KBM-7 (cell line): ENCODE measurements at regions not wholly inside any gene's neighbourhood (a gene's known extent, or its start where the extent isn't known, plus 50 kb on each side); places are given as distances from the start of the nearest gene placed in this dataset.

Source experiments
- DNase-seq: peaks from one replicate; pipeline ENCODE4 v3.0.0-alpha.2; 2015
- in situ Hi-C: fragments of 300-500 bp; cut with MboI; formaldehyde crosslinking; loops from 2 replicates; pipeline ENCODE4 v1.14.3; 2020; ENCODE audit warnings: low sequenced_read_pairs, low pct_unique_long_range_greater_than_20kb, mixed read lengths

DNA sequence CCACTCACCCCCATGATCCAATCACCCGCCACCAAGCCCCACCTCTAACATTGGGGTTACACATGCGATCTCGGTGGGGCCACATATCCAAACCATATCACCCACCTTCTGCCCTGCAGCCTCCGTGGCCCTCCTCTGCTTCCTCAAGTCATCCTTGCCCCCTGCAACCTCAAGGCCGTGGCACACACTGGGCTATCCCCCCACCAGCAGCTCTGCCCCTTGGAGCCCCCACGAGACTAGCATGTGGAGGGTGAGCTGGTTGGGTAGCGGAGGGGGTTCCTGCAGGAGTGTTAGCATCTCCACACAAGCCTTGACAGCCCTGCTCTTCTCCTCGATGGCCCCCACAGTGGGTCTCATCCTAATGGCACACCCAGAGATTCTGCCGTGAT is 100.8 kb downstream of the TOMM20 start:
- DNase-seq = no peak
- in situ Hi-C loops = no loop called here

DNA sequence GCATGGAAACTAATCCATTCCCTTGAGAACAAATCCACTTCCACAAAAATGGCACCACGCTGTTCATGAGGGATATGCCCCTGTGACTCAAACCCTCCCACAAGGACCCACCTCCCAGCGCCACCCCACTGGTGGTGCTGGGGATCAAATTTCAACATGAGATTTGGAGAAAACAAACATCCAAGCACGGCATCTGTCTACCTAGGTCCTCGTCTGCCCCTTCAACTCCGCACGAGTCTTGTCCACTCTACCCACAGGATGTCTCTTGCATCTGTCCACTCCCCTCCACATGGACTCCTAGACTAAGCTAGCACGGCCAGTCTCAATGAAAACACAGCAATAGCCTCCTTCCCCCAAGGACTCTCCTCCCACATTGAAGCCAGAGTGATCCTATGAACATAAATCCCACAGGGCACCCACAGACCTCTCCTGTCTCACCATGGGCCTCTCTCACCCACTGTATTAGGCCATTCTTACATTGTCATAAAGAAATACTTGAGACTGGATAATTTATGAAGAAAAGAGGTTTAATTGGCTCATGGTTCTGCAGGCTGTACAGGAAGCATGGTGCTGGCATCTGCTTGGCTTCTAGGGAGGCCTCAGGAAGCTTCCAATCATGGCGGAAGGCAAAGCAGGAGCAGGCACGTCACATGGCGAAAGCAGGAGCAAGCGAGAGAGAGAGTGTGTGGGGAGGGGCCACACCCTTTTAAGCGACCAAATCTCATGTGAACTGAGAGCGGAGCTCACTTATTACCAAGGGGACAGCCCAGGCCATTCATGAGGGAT is 101.4 kb downstream of the TOMM20 start:
- DNase-seq = no peak
- in situ Hi-C loops = no loop called here

GRCh38 chr1:235025422-235025984 is 103.1 kb downstream of the TOMM20 start:
- peak; percentile 31 for DNase-seq
- in situ Hi-C loops = no loop called here

DNA sequence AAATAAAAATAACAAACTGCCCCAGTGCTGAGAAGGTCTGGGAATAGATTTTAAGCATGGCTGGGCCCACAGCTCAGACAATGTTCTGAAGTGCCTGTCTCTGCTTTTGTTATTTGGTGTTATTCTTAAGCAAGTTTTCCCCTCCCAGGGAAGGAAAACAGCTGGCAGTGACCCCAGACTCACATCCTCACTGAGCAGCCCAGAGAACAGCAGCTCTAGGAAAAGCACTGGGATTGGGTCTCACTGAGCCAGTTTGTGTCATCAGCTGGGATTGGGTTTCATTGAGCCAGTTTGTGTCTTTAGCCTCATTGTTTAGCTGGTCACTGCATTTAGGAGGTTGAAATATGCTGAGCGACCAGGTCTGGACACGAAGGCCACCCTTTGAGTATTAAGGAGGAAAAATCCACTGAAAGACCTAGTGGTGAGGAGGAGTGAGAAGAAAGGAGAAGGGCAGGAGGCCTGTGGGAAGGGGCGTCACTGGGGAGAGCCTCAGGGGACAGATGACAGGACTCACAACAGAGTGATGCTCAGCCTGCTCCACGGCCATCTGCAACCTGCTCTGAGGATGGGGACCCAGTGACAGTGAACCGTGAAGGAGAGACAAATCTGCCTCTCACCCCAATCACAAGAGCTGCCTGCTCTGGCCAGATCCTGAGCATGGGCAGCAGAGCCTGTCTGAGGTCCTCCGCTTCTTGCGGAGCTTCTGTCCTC is 103.8 kb downstream of the TOMM20 start:
- DNase-seq = no peak
- in situ Hi-C loops = no loop called here

DNA sequence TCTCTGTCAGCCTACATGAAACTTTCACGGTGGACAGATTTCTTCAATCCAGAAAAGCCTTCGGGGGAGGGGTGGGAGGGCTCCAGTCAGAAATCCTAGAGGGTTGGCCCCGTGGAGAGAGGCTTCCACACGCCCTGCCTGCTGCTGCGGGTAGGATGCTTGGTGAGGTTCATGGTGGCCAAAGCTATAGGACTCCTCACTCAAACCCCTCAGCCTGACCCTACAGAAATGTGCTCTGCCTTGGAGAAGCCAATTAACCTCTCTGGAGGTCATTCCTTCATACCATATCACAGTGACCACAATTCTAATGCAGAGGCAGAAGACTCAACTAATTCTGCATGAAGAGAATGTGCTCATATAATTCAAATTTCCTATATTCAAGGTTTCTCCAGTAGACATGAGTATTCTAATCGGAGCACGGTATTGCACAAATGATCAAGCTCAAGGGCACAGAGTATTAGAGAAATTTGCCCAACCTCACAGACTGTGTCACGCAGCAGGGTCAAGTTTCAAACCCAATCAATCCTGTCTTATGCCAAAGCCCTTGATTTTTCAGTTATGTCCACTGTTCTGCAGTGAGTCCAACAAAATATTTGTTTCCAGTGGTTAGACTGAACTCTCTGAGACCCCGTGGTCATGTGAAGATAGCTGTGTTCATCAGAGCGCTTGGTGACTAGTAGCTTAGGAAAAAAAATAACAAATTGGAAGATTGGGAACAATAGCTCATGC is 104.8 kb downstream of the TOMM20 start:
- in situ Hi-C loops = no loop called here
- no peak for DNase-seq

- in situ Hi-C loops = no loop called here
- DNase-seq = no peak
These were observed 105.5 kb downstream of the TOMM20 start for GRCh38 chr1:235022981-235023710.

- in situ Hi-C loops = no loop called here
- DNase-seq = peak; percentile 89
These were observed 106.2 kb downstream of the TOMM20 start for GRCh38 chr1:235022341-235022980.

GRCh38 chr1:235021815-235022214 is 106.8 kb downstream of the TOMM20 start:
- DNase-seq = no peak
- in situ Hi-C loops = no loop called here

- in situ Hi-C loops = no loop called here
- DNase-seq = no peak
These were observed 107.3 kb downstream of the TOMM20 start for GRCh38 chr1:235021321-235021720.

- in situ Hi-C loops = no loop called here
- no peak for DNase-seq
These were observed 108.7 kb downstream of the TOMM20 start for GRCh38 chr1:235019961-235020360.

- in situ Hi-C loops = no loop called here
These were observed 109.2 kb downstream of the TOMM20 start for GRCh38 chr1:235019471-235019870.

DNA sequence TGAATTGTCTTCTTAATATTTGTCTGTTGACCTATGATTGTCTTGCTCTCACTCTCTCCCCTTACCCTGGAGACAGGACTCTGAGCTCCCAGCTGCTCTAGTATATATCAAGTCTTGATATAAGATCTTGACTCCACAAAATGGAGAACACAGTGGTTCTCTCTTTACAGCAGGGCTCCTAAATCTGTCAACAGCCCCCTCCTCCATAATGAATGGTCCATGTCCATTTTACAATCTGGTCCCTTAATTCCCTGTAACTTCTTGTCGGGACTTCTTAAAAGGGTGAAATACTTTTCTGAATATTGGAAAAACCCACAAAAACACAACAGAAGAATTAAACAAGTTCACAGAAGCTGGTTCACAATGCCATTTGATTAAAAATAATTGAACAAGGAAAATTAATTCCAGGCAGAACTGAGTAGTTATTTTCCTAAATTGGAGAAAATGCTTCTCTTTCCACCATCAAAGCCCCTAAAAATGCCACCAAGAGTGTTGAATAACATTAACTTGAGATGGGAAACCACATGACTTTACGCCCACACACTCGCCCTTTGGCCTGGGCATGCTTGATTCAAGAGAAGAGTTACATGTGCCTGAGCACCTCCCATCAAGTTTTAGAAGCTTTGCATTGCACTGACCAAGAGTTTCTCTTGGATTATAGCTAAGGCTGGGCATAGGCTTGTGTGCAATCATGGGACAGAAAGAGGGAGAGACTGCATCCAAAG is 109.8 kb downstream of the TOMM20 start:
- no peak for DNase-seq
- in situ Hi-C loops = no loop called here

More at GRCh38 chr1:235019471-235019870, 109.2 kb downstream of the TOMM20 start:
- no peak for DNase-seq

GRCh38 chr1:235018161-235018560 is 110.5 kb downstream of the TOMM20 start:
- no peak for DNase-seq
- in situ Hi-C loops = no loop called here

- DNase-seq = no peak
- in situ Hi-C loops = no loop called here
These were observed 110.9 kb downstream of the TOMM20 start for GRCh38 chr1:235017719-235018118.

DNA sequence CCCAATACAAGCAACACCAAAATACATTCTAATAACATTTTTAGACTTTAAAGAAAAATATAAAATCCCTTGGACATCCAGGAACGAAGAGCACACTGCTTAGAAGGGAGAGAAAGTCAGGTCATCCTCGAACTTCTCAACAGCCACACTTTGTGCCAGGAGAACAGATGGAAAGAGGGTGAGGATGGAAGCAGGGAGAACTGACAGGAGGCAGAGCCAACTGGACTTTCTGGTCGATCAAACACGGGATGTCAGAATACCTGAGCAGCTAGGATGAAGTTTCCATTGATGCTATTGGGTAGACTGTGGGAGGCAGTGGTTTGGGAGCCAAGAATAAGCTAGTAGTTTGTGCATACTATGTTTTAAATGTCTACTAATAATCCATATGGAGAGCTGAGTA is 111.4 kb downstream of the TOMM20 start:
- in situ Hi-C loops = no loop called here
- DNase-seq = no peak

DNA sequence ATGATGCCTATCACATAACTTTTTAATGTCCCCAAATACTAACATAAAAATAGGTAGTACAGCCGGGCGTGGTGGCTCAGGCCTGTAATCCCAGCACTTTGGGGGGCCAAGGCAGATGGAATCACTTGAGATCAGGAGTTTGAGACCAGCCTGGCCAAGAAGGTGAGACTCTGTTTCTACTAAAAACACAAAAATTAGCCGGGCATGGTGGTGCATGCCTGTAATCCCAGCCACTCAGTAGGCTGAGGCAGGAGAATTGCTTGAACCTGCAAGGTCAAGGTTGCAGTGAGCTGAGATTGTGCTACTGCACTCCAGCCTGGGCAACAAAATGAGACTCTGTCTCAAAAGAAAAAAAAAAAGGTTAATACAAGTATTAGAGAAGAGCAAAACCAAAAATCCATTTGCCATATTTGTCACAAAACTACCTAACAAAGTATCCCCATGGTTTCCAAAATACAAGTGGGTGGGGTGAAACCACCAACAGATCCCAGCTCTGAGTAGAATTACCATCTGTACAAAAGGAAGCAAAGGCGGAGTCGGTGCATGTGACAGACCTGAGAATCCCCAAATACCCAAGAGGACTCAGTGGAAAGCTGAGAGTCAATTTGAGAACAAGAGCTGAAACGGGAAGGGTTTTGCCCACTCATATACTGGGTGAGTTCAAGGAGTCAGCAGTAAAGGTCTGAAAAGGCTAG is 113.2 kb downstream of the TOMM20 start:
- DNase-seq = peak; percentile 47
- in situ Hi-C loops = no loop called here

GRCh38 chr1:235014756-235015155 is 113.9 kb downstream of the TOMM20 start:
- DNase-seq = no peak
- in situ Hi-C loops = no loop called here
